KMS-11 (cell line): ENCODE measurements at regions not wholly inside any gene's neighbourhood (a gene's known extent, or its start where the extent isn't known, plus 50 kb on each side); places are given as distances from the start of the nearest gene placed in this dataset.
"Not testable (repeated sequence)": the region's sequence is repeated elsewhere in the genome, so short reads cannot be mapped to it uniquely, and the experiment has no call there.

Experiments
- H2AFZ ChIP-seq: fragments of 200-600 bp; sonication (generic); 2 replicates; pipeline ENCODE4 v1.6.1; 2016; ENCODE audit warnings: antibody characterized with exemption, mixed run types, low read depth
- H3K27ac ChIP-seq: fragments of 200-600 bp; sonication (generic); 2 replicates; pipeline ENCODE4 v1.6.1; 2016; ENCODE audit warnings: mild to moderate bottlenecking, mixed run types
- H3K27me3 ChIP-seq: fragments of 200-600 bp; sonication (generic); 2 replicates; pipeline ENCODE4 v1.6.1; 2017; ENCODE audit warnings: mild to moderate bottlenecking, low read depth, mixed run types, moderate library complexity; ENCODE audit not compliant: insufficient read depth
- H3K36me3 ChIP-seq: fragments of 200-600 bp; sonication (generic); 2 replicates; pipeline ENCODE4 v1.6.1; 2017; ENCODE audit warnings: mild to moderate bottlenecking, mixed run types; ENCODE audit not compliant: insufficient read depth
- H3K4me1 ChIP-seq: fragments of 200-600 bp; sonication (generic); 2 replicates; pipeline ENCODE4 v1.6.1; 2016; ENCODE audit warnings: mild to moderate bottlenecking, low read depth, mixed run types; ENCODE audit not compliant: poor library complexity, severe bottlenecking
- H3K4me2 ChIP-seq: fragments of 200-600 bp; sonication (generic); 2 replicates; pipeline ENCODE4 v1.7.0; 2016; ENCODE audit warnings: mild to moderate bottlenecking, mixed run types
- H3K4me3 ChIP-seq: fragments of 200-600 bp; sonication (generic); IDR thresholded peaks from 2 replicates; pipeline ENCODE4 v1.6.1; 2017; ENCODE audit warnings: low read depth, low read length, mixed read lengths; ENCODE audit not compliant: insufficient read depth
- H3K79me2 ChIP-seq: fragments of 200-600 bp; sonication (generic); 2 replicates; pipeline ENCODE4 v1.6.1; 2016; ENCODE audit warnings: low read depth, mixed run types; ENCODE audit not compliant: insufficient read depth
- H3K9ac ChIP-seq: fragments of 200-600 bp; sonication (generic); 2 replicates; pipeline ENCODE4 v1.6.1; 2016; ENCODE audit warnings: mild to moderate bottlenecking, mixed run types
- H4K20me1 ChIP-seq: fragments of 200-600 bp; sonication (generic); 2 replicates; pipeline ENCODE4 v1.6.1; 2016; ENCODE audit warnings: mild to moderate bottlenecking, mixed run types; ENCODE audit not compliant: insufficient read depth
- CTCF ChIP-seq: fragments of 200-600 bp; sonication (generic); conservative IDR thresholded peaks from 2 replicates; pipeline ENCODE4 v1.6.1; 2017; ENCODE audit warnings: low read depth, mild to moderate bottlenecking, antibody characterized with exemption, low read length, moderate library complexity, mixed read lengths

DNA sequence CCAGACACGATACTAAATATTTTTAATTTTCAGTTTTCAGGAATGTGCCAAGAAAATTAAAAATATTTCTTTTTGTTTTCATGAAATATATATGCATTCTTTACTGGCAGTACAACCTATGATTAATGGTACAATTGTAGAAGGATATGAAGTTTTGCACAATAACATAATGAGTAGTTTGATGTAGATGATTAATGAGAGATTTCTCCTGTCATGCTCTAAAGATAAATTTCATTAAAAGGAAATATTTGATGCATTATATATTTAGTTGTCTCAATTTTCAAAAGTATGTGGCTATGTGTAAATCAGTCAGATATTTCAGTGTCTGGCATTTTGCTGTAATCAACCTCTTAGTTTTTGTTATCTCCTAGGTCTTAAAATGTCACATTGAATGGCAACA, 940.2 kb upstream of the MDGA2 start:
- no peak for TF ChIP-seq CTCF
- Histone ChIP-seq H4K20me1 (no peaks in the 10 kb centered on the region), H3K4me3 (no peak overlapping the region), H3K36me3 (no peaks in the 10 kb centered on the region), H3K79me2 (no peaks in the 10 kb centered on the region), H3K4me2 (no peak overlapping the region), H3K4me1 (no peaks in the 10 kb centered on the region), H3K9ac (no peak overlapping the region), H3K27ac (no peak overlapping the region), H3K27me3 (no peaks in the 10 kb centered on the region), H2AFZ (no peak overlapping the region)

DNA sequence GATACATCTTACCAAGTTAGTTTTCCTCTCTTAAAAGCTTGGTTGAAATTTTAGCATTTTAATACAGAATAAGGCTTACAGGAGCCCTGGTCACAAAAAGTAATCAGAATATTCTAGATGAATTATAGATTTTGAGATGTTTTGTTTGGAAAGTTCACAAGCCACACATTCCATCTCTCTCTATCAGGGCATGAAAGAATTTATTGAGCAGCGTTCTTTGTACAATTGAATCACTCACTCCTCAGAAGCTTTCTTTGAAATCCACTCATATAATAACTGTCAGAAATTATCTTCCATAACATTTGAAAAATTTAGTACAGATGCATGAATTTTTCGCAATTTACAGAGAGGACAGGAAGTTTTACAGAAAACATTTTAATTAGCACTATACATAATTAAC, 938.6 kb upstream of the MDGA2 start:
- H3K9ac ChIP-seq: no peak overlapping the region
- H3K27ac ChIP-seq: no peak overlapping the region
- H3K27me3 ChIP-seq: no peaks in the 10 kb centered on the region
- no peak overlapping the region for H3K4me3 ChIP-seq
- no peaks in the 10 kb centered on the region for H3K79me2 ChIP-seq
- no peak for TF ChIP-seq CTCF
- H4K20me1 ChIP-seq: no peaks in the 10 kb centered on the region
- H3K36me3 ChIP-seq: no peaks in the 10 kb centered on the region
- no peaks in the 10 kb centered on the region for H3K4me1 ChIP-seq
- H3K4me2 ChIP-seq: no peak overlapping the region
- no peak overlapping the region for H2AFZ ChIP-seq

- peak overlapping the region; percentile 34; the same call in 1 of the 2 replicates for H2AFZ ChIP-seq
- H3K27ac ChIP-seq: peak overlapping the region; percentile 79; the same call in 1 of the 2 replicates
- peaks cover 38% of the 10 kb centered on the region for H3K4me1 ChIP-seq
These were observed 931.6 kb upstream of the MDGA2 start for GRCh38 chr14:48606960-48607359.

DNA sequence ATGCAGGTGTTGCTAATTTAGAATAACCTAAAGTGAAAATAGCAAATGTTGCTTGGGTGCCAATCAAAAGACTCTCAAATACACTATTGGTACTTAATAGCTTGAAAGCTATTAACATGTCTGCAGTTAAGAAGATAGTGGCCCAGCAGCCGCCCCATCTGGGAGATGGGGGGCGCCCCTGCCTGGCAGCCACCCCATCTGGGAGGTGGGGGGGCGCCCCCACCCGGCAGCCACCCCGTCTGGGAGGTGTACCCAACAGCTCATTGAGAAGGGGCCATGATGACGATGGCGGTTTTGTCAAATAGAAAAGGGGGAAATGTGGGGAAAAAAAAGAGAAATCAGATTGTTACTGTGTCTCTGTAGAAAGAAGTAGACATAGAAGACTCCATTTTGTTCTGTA, 923.1 kb upstream of the MDGA2 start:
- Histone ChIP-seq H3K4me3 (no peak overlapping the region), H4K20me1 (no peaks in the 10 kb centered on the region), H2AFZ (no peak overlapping the region), H3K9ac (no peak overlapping the region), H3K79me2 (no peaks in the 10 kb centered on the region), H3K27me3 (no peaks in the 10 kb centered on the region), H3K27ac (no peak overlapping the region), H3K4me1 (peaks cover 6% of the 10 kb centered on the region), H3K4me2 (no peak overlapping the region), H3K36me3 (no peaks in the 10 kb centered on the region)
- no peak for TF ChIP-seq CTCF

More at GRCh38 chr14:48606960-48607359, 931.6 kb upstream of the MDGA2 start:
- not testable (repeated sequence) for H3K27me3 ChIP-seq, H4K20me1 ChIP-seq, H3K4me2 ChIP-seq, H3K9ac ChIP-seq, H3K36me3 ChIP-seq, H3K79me2 ChIP-seq, H3K4me3 ChIP-seq

DNA sequence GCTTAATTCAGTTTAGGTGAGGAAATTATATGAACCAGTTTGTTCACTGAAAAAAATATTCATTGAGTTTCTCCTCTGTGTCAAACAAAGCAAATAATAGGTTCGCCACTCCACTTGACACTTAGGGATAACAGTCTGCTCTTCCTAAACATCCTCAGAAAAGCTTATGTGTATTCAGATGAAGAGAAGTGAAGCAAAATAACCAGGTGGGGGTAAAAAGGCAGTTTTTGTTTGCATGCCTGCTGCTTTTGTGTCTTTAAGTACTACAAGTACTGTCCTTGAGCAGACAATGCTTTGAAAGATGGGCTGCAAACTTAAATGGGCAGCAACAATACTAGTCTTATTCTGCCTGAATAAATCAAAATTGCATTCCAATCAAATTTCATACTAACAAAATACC, 910.7 kb upstream of the MDGA2 start:
- no peak overlapping the region for H3K4me2 ChIP-seq
- H4K20me1 ChIP-seq: no peaks in the 10 kb centered on the region
- H3K9ac ChIP-seq: no peak overlapping the region
- TF ChIP-seq CTCF: no peak
- H3K36me3 ChIP-seq: no peaks in the 10 kb centered on the region
- no peaks in the 10 kb centered on the region for H3K27me3 ChIP-seq
- no peak overlapping the region for H3K27ac ChIP-seq
- no peak overlapping the region for H3K4me3 ChIP-seq
- H2AFZ ChIP-seq: no peak overlapping the region
- no peaks in the 10 kb centered on the region for H3K79me2 ChIP-seq
- H3K4me1 ChIP-seq: no peaks in the 10 kb centered on the region
